Stimulated activated CD4-positive, alpha-beta T cell treated with anti-CD3 and anti-CD28 coated beads, Interleukin-12 subunit alpha, Interleukin-12 subunit beta, amount 100 ng/mL, for 48 hours (primary cell): ENCODE measurements at regions not wholly inside any gene's neighbourhood (a gene's known extent, or its start where the extent isn't known, plus 50 kb on each side); places are given as distances from the start of the nearest gene placed in this dataset.
"Not testable (repeated sequence)": the region's sequence is repeated elsewhere in the genome, so short reads cannot be mapped to it uniquely, and the experiment has no call there.

Experiments used
- DNase-seq, 3 donors: peaks; one replicate each; pipeline ENCODE4 v3.0.0-alpha.2; 2020; ENCODE audit warnings: low read depth in 2 of 3, low spot score in 1 of 3

DNA sequence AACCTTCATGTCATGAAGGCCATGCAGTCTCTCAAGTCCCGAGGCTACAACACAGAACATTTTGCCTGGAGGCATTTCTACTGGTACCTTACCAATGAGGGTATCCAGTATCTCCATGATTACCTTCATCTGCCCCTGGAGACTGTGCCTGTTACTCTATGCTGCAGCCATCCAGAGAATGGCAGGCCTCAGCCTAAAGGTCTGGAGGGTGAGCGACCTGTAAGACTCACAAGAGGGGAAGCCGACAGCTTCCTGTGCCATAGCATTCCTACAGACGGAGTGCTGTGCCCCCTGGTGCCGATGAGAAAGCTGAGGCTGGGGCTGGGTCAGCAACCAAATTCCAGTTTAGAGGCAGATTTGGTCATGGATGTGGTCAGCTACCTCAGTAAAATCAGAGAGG lies 51.3 kb upstream of the CADPS start:
- DNase-seq = no peak

DNA sequence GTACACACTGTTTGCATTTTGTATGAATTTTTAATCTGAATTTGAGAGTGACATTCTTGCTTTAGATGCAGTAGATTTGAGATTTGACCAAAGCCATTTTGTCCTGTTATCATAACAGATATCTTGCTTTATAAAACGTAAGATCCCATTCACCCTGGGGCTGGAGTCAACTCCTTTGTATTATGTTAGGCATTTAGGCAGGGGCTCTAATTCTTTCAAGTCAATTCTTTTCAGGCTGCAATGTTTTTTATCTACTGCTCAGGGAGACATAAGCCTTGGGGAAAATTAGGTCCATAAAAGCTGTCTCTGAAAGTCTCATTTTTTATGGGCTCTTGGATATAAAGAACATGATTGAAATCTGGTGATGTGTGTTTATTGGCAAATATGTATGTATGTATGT lies 53.0 kb upstream of the CADPS start:
- DNase-seq = no peak

DNA sequence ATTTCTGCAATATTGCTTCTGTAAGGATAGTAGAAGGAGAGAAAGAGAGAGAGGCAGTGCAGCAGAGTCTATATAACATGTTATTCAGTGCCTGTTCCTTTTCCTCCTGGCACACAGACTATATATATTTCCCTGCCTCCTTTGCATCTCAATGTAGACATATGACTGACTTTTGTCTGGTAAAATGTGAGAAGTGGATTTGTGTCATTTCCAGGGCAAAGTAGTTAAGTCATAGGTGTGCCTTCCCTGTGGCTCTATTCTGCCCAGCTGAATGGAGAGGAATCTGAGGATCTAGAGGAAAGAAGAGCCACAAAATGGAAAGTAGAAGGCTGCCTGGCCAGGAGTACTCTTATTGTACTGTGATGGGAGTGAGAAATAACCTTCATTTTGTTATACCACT lies 54.6 kb upstream of the CADPS start:
- no peak for DNase-seq

DNA sequence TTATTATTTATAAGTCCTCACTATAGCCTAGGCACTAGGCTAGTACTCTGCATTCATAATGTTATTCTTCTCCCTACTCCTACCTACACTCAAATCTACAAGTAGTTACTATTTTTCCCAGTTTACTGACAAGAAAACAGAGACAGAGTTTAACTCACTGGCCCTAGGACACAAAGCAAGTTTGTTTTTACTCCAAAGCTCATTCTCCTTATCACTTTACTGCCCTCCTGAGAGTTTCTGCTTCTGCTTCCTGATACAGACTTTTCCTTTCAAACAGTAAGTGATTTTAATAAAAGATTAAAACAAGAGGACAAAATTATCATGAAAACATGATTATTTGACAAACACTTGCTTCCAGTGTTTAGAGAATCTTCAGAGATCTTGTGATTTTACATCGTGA lies 60.6 kb upstream of the CADPS start:
- DNase-seq = no peak

DNA sequence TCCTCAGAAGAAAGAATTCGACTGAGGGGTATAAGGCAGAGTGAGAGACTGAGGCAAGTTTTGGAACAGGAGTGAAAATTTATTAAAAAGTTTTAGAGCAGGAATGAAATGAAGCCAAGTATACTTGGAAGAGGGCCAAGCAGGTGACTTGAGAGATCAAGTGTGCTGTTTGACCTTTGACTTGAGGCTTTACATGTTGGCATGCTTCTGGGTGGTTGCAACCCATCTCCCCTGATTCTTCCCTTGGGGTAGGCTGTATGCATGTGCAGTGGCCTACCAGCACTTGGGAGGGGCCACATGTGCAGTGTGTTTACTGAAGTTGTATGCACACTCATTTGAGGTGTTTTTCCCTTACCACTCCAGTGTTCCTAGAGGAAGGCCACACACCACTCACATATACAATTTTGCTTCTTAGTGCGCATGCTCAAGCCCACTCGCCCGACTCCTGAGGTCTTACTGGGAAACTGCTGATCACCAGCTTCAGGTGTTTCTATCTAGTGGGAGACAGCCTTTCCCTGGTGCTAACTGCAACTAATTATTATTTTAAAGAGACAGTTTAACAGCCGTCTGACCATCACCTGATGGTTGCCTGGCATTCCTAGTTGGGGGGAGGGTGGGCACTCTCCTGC lies 61.5 kb upstream of the CADPS start:
- DNase-seq = no peak

DNA sequence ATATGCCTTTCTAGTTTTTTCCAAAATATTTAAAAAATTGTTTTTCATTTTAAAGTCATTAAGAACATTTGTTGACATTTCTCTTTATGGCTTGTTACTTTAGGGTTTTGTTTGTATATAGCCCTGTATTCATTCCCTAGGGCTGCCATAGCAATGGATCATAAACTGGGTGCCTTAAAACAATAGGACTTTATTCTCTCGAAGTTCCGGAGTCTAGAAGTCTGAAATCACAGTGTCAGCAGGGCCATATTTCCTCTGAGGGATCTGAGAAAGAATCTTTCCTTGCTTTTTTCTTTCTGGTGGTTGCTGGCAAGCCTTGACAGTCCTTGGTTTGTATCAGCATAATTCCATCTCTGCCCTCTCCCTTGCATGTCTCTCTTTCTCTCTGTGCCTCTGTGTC lies 63.4 kb upstream of the CADPS start:
- no peak for DNase-seq

DNA sequence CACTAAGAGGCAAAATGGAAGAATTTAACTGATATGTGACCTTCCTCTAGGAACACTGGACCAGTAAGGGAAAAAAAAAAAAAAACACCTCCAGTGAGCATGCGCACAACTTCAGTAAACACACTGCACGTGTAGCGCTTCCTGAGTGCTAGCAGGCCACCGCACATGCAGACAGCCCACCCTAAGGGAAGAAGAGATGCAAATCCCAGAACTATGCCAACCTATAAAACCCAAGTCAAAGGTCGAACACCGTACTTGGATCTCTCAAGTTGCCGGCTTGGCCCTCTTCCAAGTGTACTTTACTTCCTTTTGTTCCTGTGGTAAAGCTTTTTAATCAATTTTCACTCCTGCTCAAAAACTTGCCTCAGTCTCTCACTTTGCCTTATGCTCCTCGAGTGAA lies 64.5 kb upstream of the CADPS start:
- no peak for DNase-seq

DNA sequence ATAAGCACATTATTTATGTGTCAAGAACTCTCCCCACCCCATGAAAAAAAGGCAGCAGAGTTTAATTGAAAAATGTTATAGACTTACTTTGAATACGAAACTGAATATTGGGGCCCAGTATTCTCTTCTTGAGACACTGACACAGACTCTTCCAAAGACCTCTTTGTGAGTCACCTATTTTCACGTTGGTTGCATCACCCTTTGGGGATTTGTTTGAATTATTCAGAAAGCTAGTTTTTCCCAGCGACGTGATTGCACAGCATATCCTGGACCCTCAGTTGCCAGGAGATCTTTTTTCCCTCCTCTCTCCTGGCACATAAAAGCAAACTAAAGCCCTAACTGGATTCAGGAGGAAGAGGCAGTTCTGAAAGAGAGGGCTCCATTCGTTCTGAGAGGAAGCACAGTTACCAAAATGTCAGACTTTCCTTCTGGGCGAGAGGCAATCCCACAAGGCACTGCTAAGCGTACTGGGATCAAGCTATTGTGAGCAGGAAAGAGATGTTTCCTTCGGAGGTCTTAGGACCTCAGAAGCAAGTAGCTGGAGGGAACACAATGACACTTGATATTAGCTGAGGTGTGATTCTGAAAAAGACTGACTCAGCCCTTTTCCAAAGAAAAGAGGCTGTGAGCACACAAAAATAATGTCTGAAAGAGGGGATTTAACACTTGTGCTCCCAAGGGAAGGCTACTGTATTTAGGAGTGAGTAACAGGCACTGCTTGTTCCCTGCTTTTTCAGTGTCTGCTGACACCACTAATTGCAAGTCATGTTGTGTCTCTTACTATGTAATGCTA lies 65.8 kb upstream of the CADPS start:
- DNase-seq = no peak

DNA sequence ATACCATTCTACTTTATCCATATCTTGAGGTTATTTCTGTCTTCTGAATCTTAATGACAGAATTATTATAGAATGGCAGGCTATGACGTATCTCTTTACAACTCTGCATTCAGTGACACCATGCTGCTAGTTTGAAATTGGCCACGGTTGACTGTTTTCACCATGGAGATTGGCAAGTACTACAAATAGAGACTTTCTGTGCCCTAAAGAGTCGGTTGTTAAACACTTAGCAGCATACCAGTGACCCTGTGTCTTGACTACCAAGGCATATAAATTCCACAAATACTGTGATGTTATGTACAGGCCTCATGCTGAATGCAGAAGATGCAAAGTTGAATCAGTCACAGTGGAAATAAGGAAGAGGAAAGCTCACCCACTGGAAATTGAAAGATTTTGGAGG lies 67.0 kb upstream of the CADPS start:
- no peak for DNase-seq

DNA sequence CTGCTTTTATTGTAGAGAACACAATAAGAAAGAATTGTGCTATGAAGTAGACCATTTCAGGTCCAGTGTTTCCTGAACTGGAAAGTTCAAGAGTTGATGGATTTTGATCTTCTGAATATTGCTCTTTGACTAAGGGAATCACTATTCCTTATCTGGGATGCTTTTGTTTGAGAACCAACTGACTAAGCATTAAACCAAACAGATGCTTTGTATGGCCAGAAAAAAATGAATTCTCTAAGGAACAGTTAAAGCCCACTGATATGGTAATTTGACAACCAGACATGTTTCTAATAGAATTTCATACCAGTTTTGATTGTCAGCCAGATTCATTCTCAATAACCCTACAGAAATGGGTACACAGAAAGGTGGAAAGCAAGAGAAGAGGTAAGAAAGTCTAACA lies 67.5 kb upstream of the CADPS start:
- DNase-seq = no peak

DNA sequence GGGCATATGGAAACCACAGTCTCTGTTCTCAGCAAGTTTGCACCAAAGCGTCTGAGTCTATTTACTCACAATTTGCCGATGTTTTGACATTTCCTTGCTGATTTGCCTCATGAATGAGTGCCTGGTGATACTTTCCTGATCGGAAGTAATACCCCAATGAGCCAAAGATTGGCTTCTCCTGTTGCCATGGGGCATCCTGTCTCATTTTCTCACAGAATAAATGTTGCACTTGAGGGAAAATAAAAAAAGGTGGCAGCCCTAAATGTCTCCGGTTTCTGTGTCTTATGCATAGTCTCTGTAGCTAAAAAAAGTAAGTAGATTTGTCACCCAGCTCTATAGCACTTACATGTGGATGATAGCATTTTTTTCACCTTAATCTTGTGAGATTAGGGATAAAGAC lies 73.7 kb upstream of the CADPS start:
- no peak for DNase-seq

DNA sequence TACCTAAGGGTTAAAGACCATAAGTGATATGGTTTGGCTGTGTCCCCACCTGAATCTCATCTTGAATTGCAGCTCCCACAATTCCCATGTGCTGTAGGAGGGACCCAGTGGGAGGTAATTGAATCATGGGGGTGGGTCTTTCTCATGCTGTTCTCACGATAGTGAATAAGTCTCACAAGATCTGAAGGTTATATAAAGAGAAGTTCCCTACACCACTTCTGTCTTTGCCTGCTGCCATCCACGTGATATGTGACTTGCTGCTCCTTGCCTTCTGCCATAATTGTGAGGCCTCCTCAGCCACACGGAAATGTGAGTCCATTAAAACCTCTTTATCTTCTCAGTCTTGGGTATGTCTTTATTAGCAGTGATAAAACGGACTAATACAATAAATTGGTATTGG lies 75.0 kb upstream of the CADPS start:
- DNase-seq = no peak

DNA sequence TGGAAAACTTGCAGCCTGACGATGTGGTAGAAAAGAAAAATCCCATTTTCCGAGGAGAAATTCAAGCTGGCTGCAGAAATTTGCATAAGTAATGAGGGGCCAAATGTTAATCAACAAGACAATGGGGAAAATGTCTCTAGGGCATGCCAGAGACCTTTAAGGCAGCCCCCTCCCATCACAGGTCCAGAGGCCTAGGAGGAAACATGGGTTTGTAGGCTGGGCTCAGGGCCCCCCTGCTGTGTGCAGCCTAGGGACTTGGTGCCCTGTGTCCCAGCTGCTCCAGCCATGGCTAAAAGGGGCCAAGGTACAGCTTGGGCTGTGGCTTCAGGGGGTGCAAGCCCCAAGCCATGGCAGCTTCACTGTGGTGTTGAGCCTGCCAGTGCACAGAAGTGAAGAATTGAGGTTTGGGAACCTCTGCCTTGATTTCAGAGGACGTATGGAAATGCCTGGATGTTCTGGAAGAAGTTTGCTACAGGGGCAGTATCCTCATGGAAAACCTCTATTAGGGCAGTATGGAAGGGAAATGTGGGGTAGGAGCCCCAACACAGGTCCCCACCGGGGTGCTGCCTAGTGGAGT lies 75.9 kb upstream of the CADPS start:
- DNase-seq = no peak

DNA sequence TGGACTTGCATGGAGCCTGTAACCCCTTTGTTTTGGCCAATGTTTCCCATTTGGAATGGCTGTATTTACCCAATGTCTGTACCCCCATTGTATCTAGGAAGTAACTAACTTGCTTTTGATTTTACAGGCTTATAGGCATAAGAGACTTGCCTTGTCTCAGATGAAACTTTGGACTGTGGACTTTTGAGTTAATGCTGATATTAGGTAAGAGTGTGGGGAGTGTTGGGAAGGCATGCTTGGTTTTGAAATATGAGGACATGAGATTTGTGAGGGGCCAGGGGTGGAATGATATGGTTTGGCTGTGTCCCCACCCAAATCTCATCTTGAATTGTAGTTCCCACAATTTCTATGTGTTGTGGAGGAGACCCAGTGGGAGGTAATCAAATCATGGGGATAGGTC lies 76.7 kb upstream of the CADPS start:
- DNase-seq = not testable (repeated sequence)

DNA sequence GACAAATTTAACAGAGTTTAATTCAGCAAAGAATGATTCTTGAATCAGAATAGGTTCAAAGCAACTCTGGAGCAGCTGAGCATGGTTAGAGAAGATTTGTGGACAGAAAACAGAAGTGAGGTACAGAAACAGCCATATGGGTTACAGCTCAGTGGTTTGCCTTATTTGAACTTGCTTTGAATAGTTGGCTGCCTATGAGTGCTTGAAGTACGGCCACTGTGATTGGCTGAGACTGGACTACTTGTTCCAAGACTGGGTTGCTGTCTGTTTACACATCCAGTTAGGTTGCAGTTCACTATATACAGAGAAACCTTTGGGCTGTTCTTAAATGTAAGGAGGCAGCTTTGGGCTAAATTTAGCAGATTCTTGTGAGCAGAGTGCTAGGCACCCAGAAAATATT lies 79.4 kb upstream of the CADPS start:
- DNase-seq = no peak

DNA sequence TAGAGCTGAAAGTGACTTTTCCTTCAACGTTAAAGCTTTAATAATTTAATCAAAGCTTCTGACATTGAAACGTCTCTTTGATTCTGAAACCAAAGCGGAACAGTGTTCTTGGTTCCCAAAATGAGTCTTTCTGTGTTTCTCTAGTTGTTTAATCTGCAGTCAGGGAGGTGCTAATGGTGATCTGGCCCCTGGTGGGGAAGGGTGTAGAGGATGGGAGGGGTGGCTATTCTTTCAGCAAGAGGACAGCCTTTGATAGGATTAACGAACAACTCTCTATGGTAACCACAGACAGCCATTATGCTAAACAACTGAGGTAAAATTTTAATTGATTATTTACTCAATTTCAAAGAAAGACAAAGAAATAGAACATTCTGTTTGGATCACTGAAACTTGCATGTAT lies 79.9 kb upstream of the CADPS start:
- DNase-seq = no peak

DNA sequence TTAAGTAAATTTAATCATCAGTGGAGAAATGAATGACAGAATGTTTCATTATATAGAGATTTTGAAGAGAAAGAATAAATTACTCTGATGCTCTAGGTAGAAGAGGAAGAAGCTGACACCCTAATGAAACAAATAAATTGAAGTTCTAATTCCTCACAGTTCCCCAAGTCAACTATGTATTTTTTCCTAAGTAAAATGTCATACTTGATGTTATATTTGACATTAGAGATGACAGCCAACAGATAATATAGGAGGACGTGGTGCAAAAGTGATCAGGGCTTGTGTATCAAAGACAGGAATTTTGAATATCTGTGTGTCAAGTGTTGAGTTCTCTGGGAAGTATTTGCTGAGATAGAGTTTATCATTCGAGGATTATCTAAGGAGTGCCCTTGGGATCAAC lies 81.2 kb upstream of the CADPS start:
- no peak for DNase-seq

DNA sequence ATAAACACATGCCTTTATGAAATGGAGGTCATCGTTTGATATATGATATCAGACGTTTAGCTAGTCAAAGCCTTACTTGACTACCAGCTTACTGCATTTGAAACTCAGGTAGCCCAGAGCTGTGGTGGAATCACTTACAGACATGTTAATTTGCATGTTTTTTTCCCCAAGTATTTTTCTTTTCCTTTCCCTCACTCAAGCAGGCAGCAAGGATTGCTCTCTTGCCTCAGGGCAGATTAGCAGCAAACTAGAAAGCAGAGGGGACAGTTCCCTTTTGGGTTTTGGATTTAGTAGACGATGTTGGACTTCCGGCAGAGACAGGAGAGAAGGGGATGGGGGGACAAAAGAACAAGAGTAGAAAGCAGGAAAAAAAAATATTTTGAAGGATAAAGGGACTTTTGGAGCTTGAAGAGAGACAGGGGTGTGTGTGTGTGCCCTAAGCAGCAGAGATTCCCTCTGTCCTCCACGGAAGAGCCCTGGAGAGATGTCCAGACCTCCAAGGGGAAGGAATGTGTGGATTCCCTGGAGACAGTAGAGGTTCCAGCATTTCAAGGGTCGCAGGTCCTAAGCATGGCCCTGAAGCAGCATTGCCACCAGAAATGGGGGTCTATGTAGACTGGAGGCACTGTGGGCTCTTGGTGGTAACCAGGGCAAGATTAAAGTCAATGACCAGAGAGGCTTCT lies 86.8 kb upstream of the CADPS start:
- no peak for DNase-seq

DNA sequence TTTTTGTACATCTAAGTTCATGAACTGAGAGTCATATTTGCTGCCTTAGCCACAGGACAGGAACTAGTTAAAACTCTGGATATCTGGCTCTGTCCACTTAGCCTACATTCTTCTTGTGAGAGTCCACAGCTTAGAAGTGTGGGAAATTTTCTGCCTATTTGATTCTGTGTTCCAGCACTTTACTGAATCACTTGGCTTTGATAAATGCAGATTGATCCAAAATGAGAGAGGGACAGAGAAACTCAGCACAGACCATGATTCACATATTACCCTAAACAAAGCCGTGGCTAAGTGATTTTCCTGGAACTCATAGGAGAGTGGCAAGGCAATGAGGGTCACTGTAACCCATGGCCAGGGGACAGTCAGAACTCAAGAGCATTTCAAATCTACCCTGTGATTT lies 87.5 kb upstream of the CADPS start:
- DNase-seq = no peak

DNA sequence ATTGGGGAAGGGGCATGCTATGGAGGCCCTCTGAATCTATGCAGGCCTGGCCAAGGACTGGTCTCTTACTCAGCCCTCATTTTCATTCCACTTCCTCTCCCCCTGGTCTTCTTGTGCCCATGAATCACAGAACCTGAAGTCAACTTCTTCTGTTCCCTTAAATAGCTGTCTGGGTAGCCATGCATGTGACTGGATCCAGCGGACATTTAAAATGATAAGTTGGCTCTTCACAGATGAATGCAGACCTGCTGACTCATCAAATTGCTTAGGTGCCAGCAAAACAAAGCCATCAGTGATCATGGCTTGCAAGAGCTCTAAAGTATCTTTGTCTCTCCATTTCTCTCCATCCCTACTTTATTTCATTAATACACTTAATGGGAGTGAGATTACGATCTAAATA lies 90.1 kb upstream of the CADPS start:
- DNase-seq = no peak

DNA sequence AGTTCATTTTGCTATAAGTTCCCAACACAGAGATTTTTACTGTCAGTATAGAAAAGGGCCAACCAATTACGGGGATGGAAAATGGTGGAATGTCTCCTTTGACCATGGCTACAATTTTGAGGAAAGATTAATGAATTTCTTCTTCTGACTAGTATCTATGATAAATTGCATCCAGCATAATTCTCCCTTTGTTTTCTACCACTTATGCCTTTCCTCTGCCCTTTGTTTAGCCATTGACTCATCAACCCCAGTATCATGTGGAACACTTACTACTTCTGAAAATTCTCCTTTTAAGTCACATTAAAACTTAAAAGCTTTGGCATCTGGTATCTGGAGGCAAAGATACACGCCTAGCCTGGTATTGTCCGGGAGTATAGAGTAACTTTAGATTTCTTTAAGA lies 92.9 kb upstream of the CADPS start:
- DNase-seq = no peak

DNA sequence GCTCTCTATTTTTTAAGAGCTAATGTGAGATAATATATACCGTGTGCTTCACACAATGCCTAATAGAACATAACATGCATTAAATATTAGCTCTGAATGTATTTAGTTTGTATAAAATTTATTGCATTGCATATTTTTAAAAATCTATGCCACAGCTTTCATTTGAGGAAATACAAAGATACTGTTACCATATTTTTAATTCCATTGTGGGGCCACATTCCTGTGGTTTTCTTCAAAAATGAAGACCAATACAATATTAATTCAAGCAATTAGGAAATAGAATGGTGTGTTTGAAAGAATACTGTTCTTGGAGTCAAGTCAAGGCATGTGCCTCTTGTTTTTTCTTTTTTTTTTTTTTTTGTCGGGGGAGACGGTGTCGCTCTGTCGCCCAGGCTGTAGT lies 95.4 kb upstream of the CADPS start:
- DNase-seq = no peak
